Thyroid gland (tissue), 4 donors: ENCODE measurements at regions not wholly inside any gene's neighbourhood (a gene's known extent, or its start where the extent isn't known, plus 50 kb on each side); places are given as distances from the start of the nearest gene placed in this dataset.

ENCODE experiments used
- DNase-seq, 2 donors: peaks; one replicate each; pipeline ENCODE4 v3.0.0-alpha.2; 2019
- H3K27ac ChIP-seq, 3 donors: fragments of 200-600 bp; sonication (generic); 1 replicate in 2 of 3; 2 replicates in 1 of 3; pipeline ENCODE4 v1.5.1; 2016 to 2019; ENCODE audit warnings: mild to moderate bottlenecking in 1 of 3, moderate library complexity in 1 of 3
- H3K27me3 ChIP-seq: fragments of 200-600 bp; sonication (generic); one replicate; pipeline ENCODE4 v1.5.1; 2019
- H3K36me3 ChIP-seq, 2 donors: fragments of 200-600 bp; sonication (generic); one replicate each; pipeline ENCODE4 v1.5.1; 2016 to 2019
- H3K4me1 ChIP-seq, 2 donors: fragments of 200-600 bp; sonication (generic); one replicate each; pipeline ENCODE4 v1.5.1; 2017 to 2019
- H3K4me3 ChIP-seq, 3 donors: fragments of 200-600 bp; sonication (generic); replicated peaks in 1 of 3; 1 replicate in 2 of 3; 2 replicates in 1 of 3; pipeline ENCODE4 v1.5.1; 2016; ENCODE audit warnings: mild to moderate bottlenecking in 1 of 3
- H3K9me3 ChIP-seq: fragments of 200-600 bp; sonication (generic); one replicate; pipeline ENCODE4 v1.5.1; 2017
- CTCF ChIP-seq, 6 experiments: fragments of 200-600 bp in 3 of 6; fragments of 450-650 bp in 3 of 6; sonication (generic) in 3 of 6; IDR thresholded peaks; one replicate each; pipeline ENCODE4 v1.5.1; 2016 to 2019; ENCODE audit warnings: antibody characterized with exemption in 6 of 6, mild to moderate bottlenecking in 2 of 6, inconsistent platforms in 1 of 6, moderate library complexity in 1 of 6
- POLR2A ChIP-seq, 2 donors: fragments of 450-650 bp; IDR thresholded peaks; one replicate each; pipeline ENCODE4 v1.6.1; 2017; ENCODE audit warnings: antibody characterized with exemption in 2 of 2, mild to moderate bottlenecking in 2 of 2, moderate library complexity in 1 of 2
- WGBS, 2 donors: methylation state at CpG; one replicate each; pipeline ENCODE4 v1.1.5; 2017; 5-methylcytosine and 5-hydroxymethylcytosine counted together
- intact Hi-C: fragments of 100-400 bp; cut with DNase I; formaldehyde crosslinking; loops from one replicate; pipeline ENCODE4 v1.15.1; 2023

GRCh38 chr5:33281431-33281843 is 159.3 kb upstream of the TARS1 start:
- Histone ChIP-seq H3K4me3 (no peak overlapping the region), H3K36me3 (no peaks in the 10 kb centered on the region), H3K27me3 (no peaks in the 10 kb centered on the region), H3K4me1 (peaks cover 0 to 10% of the 10 kb centered on the region in 2 donors), H3K9me3 (no peaks in the 10 kb centered on the region), H3K27ac (no peak overlapping the region)
- TF ChIP-seq POLR2A (IDR thresholded peaks at IDR 0.05): no peak
- no peak for TF ChIP-seq CTCF (IDR thresholded peaks at IDR 0.05)
- intact Hi-C loops: no loop called here
- no peak for DNase-seq
- 68 to 78% methylated on average over 5 of the region's 5 CpGs for WGBS, 2 donors

- TF ChIP-seq CTCF (IDR thresholded peaks at IDR 0.05) (no peak), POLR2A (IDR thresholded peaks at IDR 0.05) (no peak)
- Histone ChIP-seq H3K9me3 (no peaks in the 10 kb centered on the region), H3K27me3 (no peaks in the 10 kb centered on the region), H3K36me3 (no peaks in the 10 kb centered on the region), H3K4me3 (no peak overlapping the region), H3K4me1 (peaks cover 0 to 4% of the 10 kb centered on the region in 2 donors), H3K27ac (no peak overlapping the region)
- 80 to 85% methylated on average over 4 of the region's 4 CpGs for WGBS, 2 donors
- DNase-seq: no peak
- intact Hi-C loops: no loop called here
These were observed 158.6 kb upstream of the TARS1 start for GRCh38 chr5:33282157-33282556.

- no peaks in the 10 kb centered on the region for H3K4me1 ChIP-seq
- intact Hi-C loops: no loop called here
- H3K27ac ChIP-seq: no peak overlapping the region
- no peaks in the 10 kb centered on the region for H3K27me3 ChIP-seq
- 86 to 91% methylated on average over 2 of the region's 2 CpGs for WGBS, 2 donors
- no peak overlapping the region for H3K4me3 ChIP-seq
- H3K36me3 ChIP-seq: no peaks in the 10 kb centered on the region
- H3K9me3 ChIP-seq: no peaks in the 10 kb centered on the region
- DNase-seq: no peak
- no peak for TF ChIP-seq CTCF (IDR thresholded peaks at IDR 0.05)
- TF ChIP-seq POLR2A (IDR thresholded peaks at IDR 0.05): no peak
These were observed 158.1 kb upstream of the TARS1 start for GRCh38 chr5:33282696-33283095.

- H3K4me1 ChIP-seq: no peaks in the 10 kb centered on the region
These were observed 157.5 kb upstream of the TARS1 start for GRCh38 chr5:33283243-33283642.

GRCh38 chr5:33284681-33285080 is 156.1 kb upstream of the TARS1 start:
- Histone ChIP-seq H3K27me3 (no peaks in the 10 kb centered on the region), H3K4me3 (no peak overlapping the region), H3K27ac (no peak overlapping the region), H3K4me1 (no peaks in the 10 kb centered on the region), H3K9me3 (no peaks in the 10 kb centered on the region), H3K36me3 (no peaks in the 10 kb centered on the region)
- no peak for DNase-seq
- 83 to 84% methylated on average over 3 of the region's 3 CpGs for WGBS, 2 donors
- TF ChIP-seq POLR2A (IDR thresholded peaks at IDR 0.05) (no peak), CTCF (IDR thresholded peaks at IDR 0.05) (no peak)
- intact Hi-C loops: no loop called here

More at GRCh38 chr5:33283243-33283642, 157.5 kb upstream of the TARS1 start:
- H3K4me3 ChIP-seq: no peak overlapping the region
- no peaks in the 10 kb centered on the region for H3K36me3 ChIP-seq
- DNase-seq: no peak
- TF ChIP-seq POLR2A (IDR thresholded peaks at IDR 0.05) (no peak), CTCF (IDR thresholded peaks at IDR 0.05) (no peak)
- no peak overlapping the region for H3K27ac ChIP-seq
- H3K27me3 ChIP-seq: no peaks in the 10 kb centered on the region
- intact Hi-C loops: no loop called here
- H3K9me3 ChIP-seq: no peaks in the 10 kb centered on the region
